Glomerular visceral epithelial cell (primary cell): ENCODE measurements at regions not wholly inside any gene's neighbourhood (a gene's known extent, or its start where the extent isn't known, plus 50 kb on each side); places are given as distances from the start of the nearest gene placed in this dataset.

Experiments
- DNase-seq: peaks from one replicate; pipeline ENCODE4 v3.0.0-alpha.2; 2016; ENCODE audit errors: extremely low spot score

DNA sequence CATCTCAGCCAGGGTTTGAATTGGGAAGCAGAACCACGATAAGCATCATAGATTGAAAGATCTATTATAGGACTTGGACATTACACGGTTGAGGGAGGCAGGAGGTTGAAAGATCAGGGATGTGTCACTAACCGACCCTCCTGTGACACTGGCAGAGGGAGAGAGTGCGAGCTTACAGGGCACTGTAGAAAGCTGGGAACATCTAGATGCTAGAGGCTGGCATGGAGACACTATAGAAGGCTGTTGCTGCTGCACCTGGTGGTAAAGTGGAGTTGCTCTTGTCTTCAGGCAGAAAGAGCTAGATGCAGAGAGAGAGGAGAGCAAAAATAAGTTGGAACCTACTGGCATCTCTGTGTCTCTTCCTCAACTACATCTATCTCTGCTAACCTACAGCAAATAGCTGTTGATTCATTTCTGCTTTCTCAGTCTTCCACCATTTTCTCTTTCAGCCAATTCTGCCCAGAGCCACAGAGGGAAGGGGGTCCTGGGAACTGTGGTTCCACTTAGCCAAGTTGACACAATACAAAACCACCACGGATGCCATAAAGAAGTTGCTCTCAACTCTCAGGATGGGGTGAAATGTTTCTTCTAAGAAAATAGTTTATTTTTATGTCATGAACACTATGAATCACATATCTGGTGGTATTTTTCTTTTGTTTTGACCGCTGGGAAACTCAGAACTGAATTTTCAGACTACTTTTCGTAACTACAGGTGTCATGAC lies 155.9 kb downstream of the ZNF281 start:
- DNase-seq: no peak

DNA sequence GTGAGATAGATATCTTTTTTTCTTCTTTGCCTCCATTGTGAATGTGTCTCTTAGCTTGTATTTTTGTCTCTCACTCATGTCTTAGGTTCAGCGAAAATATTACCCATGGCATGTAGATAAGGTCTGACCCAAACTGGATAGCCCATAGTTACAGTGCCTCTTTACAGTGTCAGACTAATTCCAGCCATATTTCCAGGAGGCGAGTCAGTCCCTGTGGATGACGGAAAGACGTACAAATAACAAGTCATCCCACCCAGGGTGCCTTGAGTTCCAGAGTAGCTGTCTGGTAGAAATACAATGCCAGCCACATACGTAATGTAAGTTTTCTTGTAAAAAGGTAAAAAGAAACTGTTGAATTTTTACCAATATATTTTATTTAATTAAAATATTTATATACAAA lies 157.3 kb downstream of the ZNF281 start:
- no peak for DNase-seq

DNA sequence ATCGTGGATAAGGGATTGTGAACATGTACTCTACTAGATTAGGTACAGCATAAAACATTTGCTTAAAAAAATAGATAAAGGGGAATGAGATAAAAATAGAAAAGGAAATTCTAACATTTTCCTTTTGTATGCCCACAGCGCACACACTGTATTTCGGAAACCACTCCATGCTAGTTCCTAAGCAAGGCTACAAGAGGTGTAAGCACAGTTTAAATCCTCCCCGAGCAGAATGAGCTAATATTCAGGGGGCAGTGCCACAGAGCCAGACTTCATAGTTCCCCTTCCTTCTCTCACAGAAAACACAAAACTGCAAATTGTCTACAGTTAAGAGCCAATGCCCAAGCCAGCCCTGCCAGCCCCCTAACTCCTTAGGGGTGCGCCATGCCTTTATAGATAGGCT lies 159.4 kb downstream of the ZNF281 start:
- DNase-seq: no peak

DNA sequence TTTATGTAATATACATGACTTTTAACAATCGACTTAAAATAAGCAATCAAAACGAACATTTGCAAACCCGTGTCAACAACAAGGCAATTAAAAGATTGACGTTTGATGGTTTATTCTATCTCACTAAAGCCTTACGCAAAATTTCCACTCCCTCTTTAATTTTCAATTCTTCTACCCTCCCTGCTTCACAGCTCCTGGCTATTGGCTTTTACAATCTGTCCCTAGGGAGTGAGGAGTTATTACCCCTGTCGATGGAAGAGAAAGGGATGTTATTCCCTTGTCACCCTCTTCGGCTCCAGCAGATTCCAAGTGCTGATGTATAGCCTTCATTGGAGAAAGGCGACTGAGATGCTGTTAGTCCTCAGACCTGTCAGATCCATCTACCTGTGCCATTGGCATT lies 161.3 kb downstream of the ZNF281 start:
- DNase-seq: no peak

- DNase-seq: no peak
These were observed 162.3 kb downstream of the ZNF281 start for GRCh38 chr1:200247518-200247917.

GRCh38 chr1:200245473-200245872 lies 164.4 kb downstream of the ZNF281 start:
- peak; percentile 30 for DNase-seq

DNA sequence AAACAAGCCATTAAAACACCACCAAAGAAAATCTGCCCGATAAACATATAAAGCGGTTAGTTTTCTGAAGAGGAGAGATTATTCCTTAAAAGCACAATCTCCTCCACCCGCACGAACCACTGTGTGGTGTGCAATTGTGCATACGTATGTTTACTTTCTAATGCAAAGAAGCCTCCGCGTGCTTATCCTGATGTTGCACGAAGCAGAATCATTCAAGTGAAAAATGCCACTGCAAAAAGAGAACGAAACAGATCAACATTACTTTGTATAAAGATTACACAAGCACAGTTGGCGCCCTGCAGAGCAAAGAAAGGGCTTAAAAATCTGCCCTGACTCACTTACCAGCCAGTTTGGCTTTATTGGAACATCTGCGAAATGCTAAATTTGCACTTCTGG lies 166.8 kb downstream of the ZNF281 start:
- DNase-seq: no peak

GRCh38 chr1:200242110-200243041 lies 167.5 kb downstream of the ZNF281 start:
- no peak for DNase-seq

- no peak for DNase-seq
These were observed 169.2 kb downstream of the ZNF281 start for GRCh38 chr1:200240656-200241055.

GRCh38 chr1:200238311-200238710 lies 171.5 kb downstream of the ZNF281 start:
- no peak for DNase-seq

- DNase-seq: no peak
These were observed 172.8 kb downstream of the ZNF281 start for GRCh38 chr1:200237066-200237465.

DNA sequence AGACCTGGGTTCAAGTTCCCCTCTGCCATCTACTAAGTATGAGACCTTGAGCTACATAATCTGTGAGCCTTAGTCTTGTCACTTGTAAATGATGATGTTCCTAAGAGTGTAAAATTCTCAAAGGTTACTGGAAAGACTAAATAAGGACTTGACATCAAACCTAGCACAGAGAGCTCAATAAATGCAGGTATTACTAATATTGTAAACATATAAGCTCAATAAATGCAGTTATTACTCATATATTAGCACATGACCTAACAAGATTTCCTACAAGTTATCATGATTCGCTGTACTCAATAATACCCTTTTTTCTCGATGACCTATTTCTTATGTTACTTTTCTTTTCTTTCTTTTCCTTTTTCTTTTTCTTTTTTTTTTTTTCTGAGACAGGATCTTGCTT lies 174.9 kb downstream of the ZNF281 start:
- DNase-seq: no peak

- DNase-seq: peak; percentile 52
These were observed 176.4 kb downstream of the ZNF281 start for GRCh38 chr1:200233393-200233792.

DNA sequence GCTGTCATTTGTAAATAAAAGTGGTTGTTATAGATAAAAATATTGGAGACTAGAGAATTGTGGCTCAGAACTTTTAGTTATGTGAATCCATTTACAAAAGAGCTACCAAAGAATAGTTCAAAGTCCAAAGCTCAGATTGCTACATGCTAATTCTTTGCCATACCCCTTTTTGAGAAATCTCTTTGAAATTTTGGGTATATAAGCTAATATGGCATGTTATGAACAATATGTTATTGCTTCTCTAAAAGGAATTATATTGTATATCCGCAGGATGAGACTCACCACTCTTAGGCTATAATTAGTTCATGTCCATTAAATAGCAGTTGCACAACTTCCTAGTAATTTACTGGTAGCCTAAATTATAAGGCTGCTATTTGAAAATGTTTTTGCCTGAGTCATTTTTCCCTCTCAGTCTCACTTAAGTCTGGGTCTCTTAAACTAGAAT lies 178.0 kb downstream of the ZNF281 start:
- DNase-seq: no peak

DNA sequence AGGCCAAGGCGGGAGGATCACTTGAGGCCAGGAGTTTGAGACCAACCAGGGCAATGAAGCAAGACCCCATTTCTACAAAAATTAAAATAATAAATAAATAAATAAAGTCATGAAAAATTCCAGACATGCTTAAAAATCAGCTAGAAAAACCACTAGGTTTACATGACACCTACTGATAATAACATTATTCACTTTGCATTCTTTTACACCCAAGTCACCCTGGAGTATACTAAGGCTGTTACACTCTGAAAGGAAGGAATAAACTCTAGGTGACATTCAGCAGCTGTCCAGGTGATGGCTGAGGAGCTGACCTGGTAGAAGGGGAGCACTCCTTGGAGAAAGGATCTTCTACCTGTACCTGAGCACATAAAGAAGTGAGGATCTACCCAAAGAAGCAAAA lies 179.2 kb downstream of the ZNF281 start:
- DNase-seq: no peak

DNA sequence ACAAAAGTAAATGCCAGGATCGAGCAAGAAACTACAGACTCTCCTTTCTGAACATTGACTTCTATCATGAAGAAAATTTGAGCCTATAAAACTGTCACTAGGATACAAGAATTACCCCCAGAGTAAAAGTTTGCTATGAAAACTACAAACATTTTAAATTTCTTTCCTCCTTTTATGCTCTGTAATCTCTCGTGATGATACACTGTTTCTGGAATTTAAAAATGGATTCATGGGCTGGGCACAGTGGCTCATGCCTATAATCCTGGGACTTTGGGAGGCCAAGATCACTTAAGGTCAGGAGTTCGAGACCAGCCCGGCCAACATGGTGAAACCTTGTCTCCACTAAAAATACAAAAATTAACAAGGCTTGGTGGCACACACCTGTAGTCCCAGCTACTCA lies 181.3 kb downstream of the ZNF281 start:
- DNase-seq: no peak

GRCh38 chr1:200228081-200228480 lies 181.8 kb downstream of the ZNF281 start:
- no peak for DNase-seq
